Nucleus accumbens (tissue), 56 donors: ENCODE measurements at regions not wholly inside any gene's neighbourhood (a gene's known extent, or its start where the extent isn't known, plus 50 kb on each side); places are given as distances from the start of the nearest gene placed in this dataset.

Experiments
- DNase-seq, 56 donors: peaks; one replicate each; lab custom pipeline; 2025; lab: John Stamatoyannopoulos, UW

DNA sequence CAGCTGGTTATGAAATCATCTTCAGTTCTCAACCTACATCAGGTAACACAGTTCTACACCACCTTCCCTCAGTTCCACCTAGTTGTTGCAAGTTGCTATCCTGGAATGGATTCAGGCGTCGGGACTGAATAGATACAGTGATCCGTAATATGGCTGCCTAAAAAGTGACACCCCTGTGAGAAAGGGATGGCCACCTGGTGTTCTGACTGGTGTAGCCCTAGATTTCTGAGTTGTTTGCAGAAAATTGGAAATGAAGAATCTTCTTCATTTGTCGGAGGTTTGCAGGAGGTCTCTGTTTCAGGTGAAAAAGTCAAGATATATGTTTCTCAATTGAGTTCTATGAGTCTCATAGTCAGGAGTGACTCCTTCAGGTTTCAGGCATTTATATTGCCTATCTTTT lies 225.8 kb upstream of the ELAC2 start:
- DNase-seq: no peak

DNA sequence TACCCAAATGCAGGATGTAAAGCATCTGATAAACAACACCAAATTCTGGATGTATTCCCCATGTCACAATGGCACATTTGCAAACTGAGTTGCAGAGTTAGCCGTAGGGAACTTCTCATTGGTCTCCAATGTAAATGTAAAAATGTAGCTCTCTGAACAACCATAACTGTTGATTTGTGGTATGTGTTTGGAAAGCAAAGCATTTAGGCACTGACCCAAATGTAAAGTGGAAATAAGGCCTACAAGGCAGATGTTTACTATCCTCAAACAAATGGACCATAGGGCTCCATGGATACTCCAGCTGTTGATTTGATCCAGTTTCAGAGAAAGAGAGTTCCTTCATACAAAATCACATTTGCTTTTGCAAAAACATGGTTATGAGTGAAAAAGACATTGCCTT lies 223.0 kb upstream of the ELAC2 start:
- no peak for DNase-seq

DNA sequence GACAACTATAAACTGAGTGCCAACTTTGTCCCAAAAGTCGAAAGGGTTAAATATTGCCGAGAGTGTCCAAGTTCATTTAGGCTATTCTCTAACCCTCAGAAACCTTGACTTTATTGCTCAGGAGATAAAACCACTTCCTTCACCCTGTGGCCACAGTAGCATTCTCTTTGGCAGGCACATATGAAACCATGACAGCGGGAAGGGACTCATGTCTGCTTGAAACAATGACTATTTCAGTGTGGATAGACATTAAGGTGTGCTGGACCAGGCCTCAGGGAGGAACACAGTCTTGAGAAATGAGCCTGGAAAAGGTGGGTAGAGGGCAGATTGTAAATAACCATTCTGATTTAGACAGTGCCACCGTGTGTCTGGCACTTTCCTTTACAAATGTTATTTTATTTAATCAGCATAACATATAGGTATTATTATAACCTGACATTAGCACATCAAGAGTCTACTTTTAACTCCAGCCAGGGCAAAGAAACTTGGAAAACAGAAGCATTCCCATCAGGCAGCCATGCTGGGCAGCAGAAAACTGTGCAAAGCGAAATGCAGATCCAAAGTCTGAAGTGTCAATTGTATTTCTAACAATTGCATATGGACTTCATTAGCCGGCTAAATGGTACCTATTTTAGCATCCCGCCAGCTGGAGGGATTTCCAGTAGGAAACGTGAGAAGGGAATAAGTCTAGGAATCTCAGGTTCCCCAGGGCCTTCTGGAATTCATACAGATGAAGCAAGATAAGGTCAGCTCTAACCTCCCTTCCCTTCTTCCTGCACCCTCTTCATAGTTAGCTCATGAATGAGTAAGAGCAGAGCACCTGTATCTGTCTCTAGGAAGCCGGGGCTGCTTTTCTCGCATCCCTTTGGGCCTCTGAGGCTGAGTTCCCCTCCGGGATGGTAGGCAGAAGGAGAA lies 212.8 kb upstream of the ELAC2 start:
- no peak for DNase-seq

DNA sequence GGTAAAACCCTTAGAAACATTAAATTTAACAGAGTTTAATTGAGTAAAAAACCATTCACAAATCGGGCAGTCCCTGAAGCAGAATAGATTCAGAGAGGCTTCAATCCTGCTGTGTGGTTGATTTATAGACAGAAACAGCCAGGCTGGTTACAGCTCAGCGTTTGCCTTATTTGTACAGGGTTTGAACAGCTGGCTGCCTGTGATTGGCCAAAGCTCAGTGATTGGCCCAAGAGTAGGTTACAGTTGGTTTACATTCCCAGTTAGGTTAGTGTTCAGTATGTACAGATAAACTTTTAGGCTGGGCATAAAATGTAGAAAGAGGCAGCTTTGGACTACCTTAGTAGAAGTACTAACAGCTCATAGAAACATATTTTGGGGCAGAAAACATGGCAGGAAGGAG lies 210.4 kb upstream of the ELAC2 start:
- DNase-seq: no peak

DNA sequence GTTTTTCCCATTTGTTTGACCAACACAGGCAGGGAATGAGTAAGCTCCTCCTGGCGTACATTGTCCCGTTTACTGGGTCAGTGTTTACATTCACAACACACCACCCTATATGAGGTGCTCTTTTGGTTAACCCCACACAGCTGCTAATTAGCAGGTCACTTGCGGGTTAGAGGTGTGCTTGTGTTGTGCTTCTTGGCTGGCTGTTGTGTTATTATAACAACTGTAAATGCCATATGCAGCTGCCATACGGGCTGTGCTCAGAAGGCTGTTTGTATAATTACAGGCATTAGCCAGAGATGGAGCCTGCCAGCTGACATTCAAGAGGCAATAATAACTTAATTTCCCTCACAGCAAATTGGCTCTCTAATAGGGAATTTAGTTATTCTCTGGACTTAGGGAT lies 205.1 kb upstream of the ELAC2 start:
- no peak for DNase-seq

DNA sequence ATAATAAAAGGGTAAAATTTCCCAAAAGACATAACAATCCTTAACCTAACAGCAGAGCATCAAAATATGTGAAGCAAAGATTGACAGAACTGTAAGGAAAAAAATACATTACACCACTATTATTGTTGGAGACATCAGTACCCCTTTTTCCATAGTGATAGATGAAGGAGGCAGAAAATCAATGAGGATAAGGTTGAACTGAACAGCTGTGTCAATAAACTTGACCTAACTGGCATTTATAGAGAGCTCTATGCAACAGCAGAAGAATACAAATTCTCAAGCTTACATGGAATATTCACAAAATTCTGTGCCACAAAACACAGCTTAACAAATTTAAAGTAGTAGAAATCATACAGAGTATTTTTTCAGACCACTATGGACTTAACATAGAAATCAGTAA lies 195.0 kb upstream of the ELAC2 start:
- no peak for DNase-seq

DNA sequence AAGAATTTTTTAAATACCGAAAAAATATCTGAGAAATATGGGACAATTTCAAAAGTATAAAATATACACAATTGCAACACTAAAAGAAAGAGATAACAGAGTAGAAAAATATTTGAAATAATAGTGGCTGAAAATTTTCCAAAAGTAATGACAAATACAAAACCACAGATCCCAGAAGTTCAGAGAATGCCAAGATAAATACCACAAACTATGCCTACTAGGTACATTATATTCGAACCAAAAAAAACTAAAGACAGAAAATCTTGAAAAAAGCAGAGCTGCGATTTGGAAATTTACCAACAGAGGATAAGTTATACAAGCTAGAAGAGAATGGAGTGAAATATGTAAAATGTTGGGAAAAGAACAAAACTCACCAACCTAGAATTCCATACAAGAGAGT lies 191.3 kb upstream of the ELAC2 start:
- DNase-seq: no peak

DNA sequence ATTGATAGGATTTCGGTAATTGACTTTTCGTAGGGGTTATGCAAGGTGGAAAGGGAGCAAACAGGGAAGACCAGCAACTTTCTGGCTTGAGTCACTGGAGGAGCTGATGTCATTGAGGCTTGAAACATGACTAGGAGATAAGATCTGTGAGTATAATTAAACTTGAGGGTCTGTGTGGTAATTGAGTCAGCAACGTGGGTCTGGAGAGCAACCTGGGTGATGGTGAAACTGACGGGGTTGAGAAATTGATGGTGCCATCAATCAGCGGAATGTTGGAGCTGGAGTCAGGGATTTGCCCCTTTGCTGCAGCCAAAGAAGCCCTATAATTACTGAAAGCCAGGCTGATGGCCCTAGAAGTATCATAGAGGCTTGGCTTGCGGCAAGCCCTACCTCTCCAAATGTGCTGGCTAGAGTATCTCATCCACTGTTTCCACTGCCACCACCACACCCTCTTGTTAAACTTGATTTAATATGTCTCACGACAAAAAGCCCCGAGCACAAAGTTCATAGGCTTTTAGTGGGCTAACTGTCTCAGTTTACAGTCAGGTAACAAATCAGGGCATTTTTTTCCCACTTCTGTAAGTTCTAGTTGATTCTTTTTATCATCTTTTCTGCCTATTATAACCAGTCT lies 186.9 kb upstream of the ELAC2 start:
- DNase-seq: no peak

DNA sequence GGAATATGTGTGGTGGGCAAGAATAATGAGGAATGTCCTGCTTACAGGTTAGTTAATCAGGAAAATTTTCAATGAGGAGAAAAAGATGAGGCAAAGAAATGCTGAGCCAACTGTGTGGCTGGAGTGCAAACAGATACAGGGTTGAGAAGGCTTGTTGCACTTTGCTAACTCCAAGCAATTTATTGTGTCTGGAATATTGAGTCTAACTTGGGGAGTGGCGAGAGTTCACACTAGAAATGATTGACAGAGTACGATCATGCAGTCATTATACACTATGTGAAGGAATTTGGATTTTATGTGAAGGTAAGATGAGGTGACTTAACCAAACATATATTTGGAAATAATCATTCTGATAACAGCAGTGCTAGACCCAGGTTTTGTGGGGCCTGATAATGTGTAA lies 185.0 kb upstream of the ELAC2 start:
- DNase-seq: no peak

DNA sequence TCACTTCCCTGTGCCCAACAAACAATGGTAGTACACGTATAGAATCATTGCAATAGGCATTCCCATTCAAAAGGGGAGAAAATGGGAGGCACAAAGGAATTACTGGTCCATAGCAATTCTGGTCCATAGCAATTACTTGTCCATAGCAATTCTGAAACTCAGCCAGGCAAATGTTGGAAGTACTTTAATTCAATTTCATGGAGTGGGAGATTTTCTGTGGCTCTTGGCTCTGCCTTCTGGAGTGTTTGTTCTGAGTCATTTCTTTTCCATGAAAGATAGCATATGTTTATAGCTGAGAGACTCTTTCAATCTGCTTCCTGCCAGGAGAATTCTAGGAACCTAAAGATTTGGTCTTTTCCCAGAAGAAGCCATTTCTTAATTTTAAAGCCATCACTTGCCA lies 182.8 kb upstream of the ELAC2 start:
- DNase-seq: no peak

DNA sequence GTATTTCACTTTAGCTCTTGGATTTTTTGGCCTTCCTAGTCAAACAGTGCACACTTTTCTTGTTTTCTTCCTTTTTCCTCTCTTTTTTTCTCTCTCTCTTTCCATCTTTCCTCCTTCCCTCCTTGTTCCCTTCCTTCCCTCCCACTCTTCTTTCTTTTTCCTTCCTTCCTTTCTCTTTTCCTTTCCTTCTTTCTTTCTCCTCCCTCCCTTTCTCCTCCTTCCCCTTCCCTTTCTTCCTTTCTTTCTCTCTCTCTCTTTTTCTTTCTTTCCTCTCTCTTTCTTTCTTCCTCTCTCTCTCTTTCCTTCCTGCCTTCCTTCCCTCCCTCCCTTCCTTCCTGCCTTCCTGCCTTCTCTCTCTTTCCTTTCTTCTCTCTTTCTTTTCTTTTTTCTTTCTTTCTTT lies 181.6 kb upstream of the ELAC2 start:
- no peak for DNase-seq

DNA sequence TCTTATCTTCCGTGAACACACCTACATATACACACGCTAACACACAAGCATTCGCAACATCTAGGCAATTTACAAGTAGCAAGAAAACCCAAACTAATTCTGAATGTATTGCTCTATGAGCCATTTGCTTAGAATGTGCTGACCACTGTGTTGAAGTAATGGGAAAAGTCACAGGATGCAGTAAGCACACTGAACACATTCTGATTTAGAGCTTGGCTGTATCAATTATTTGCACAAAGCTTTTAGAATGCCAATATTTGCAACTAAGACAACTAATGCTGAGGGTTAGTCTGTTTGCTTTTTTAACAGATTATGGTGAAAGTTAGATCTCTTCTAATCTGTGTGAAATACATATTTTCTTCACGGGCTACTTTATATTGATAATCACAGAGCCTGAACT lies 179.8 kb upstream of the ELAC2 start:
- no peak for DNase-seq

DNA sequence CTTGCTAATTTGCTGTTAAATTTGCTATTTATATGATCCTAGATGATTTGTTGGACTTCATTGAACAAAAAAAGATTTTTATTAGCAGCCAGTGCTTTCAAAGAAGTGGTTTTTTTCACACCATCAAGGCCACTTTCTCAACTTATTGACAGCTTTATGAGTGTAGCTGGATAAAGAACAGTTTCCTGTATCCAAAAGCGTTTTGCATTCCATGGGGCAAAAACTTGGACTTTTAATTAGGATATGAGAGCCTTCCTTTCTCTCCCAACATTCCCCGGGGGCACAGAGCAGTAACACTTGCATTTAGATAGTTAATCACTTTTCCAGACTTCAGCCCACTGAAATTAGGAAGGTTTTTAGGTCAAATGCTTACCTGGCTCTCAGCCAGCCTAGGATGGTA lies 177.1 kb upstream of the ELAC2 start:
- no peak for DNase-seq

DNA sequence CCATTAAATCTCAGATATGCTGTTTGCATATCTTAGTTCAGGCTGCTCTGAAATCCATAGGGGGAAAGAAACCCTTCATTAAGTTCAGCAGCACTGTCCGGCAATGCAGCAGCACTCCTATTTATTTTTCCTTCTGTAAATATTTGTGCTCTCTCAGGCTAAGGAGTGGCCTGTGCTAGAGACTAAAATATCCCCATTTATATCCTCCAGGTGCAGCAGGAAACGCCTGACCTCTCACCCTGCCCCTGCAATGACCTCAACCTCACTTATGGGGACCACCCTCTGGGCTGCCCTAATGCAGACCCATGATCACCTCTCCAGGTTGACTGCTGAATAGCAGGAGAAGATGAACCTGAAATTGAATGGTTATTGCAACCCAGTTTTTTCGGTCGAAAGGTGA lies 165.0 kb upstream of the ELAC2 start:
- DNase-seq: no peak

DNA sequence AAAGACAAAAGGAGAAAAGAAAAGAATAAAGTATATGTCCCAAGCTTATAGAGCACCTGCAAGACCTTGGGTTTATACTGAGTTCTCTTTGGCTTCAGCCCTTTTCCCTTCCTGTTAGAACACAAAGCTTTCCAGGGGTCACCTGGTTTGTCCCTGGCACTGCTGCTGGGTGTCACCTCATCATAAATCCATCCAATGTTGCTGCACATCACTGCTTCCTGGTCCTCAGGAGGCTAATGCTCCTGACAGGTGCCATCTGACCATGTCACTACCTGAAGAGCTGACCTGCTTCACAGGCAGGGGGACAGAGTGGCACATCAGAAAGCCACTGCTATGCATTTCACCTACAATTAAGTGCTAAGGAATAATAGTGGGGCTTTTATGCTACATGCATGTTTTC lies 164.6 kb upstream of the ELAC2 start:
- DNase-seq: no peak

DNA sequence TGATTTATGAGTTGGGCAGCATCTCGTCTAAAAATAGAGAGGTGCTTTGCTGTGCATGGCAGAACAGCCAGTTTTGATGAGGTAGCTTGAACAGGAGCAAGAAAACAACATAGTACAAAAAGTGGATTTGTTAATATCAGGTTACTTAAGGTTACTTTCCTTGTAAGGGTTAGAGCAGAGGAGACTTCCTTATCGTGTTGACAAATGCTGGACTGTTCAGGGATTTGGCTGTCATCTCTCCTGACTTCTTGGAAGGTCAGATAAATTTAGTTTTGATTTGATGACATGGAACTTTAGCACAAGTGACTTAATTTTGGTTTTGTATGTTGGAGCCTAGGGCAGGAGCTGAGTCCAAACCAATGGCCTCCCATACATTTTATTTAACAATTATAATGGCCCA lies 163.9 kb upstream of the ELAC2 start:
- no peak for DNase-seq

DNA sequence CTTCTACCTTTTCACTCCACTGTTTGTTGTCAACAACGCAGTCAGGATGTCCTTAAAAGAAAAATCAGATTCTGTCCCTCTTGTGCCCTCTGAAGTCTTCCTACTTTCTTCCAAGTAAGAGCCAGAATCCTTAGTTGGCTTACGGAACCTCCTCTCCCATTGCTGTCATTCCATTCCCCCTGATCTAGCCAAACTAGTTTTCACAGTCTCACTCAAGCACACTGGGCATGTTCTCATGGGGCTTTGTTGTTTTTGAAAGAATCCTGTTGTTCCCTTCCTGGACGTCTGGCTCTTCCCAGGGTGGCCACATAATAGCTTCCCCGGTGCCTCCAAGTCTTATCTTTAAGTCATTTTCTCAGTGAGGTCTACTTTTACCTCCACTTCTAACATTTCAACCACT lies 158.6 kb upstream of the ELAC2 start:
- no peak for DNase-seq

DNA sequence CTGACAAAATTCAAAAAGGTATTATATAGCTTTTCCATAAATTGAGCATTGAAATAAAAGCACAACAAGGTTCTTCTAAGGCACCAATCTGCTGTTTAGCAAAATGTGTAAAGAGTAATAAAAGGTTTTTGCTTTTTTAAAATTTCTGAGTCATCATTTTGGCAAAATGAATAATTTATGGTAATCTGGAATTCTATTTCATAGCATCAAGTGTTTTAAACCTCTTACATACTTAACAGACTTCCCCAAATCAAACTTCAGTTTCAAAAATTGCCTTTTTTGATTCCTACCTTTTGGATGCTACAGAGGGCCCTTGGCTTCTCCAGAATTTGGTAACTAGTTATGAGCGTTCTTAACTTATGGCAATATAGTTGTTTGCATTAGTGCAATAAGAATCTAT lies 154.0 kb upstream of the ELAC2 start:
- no peak for DNase-seq

DNA sequence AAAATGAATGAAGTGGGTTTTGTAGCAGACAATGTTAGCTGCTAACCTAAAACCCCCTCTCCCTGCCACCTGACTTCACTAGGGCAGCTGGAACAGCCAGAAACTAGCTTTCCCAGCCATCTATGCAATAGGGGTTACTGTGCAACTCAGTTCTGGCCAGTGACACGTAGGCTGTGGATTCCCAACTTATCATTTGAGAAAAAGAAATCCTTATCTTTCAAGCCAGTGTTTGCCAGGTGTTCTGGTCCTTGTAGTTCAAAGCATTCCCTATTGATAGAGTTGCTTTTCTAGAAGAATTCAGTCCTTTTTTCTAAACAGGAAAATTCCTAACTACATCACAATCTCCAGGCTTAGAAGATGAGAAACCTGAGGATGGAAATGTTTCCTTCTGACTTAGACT lies 144.5 kb upstream of the ELAC2 start:
- DNase-seq: no peak

DNA sequence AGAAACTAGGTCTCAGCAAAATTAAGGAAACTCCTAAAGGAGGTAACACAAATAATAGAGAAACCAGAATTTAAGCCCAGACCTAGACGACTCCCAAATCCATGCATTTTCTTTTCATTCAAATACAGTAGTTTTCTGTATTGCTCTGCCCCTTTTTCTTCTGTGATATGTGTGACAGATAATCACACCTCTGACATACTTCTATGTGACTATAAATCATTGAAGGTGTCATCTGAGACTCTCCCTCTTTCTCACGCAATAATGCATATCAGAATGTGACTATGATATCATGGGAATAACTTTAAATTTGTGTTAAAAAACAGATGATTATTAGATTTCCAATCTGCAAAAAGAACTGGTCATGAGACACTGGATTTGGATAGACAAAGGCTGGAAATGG lies 143.0 kb upstream of the ELAC2 start:
- no peak for DNase-seq

DNA sequence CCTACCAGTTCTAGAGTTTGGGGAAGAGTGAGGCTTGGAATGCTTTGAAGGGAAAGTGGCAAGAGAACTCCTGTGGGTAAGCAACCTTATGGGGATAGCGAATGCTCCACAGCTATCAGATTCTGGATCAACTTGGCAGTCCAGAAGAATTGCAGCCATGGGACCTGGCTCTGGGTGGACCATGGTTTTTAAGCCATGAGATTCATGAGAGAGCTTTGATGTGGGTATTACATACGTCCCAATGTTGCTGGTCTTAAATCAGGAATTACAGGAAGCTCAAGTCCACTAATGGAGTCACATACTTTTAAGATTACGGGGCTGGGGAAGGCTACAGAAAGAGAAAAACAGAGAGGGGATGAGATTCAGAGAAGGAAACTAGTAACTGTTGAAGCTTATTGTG lies 142.5 kb upstream of the ELAC2 start:
- no peak for DNase-seq

DNA sequence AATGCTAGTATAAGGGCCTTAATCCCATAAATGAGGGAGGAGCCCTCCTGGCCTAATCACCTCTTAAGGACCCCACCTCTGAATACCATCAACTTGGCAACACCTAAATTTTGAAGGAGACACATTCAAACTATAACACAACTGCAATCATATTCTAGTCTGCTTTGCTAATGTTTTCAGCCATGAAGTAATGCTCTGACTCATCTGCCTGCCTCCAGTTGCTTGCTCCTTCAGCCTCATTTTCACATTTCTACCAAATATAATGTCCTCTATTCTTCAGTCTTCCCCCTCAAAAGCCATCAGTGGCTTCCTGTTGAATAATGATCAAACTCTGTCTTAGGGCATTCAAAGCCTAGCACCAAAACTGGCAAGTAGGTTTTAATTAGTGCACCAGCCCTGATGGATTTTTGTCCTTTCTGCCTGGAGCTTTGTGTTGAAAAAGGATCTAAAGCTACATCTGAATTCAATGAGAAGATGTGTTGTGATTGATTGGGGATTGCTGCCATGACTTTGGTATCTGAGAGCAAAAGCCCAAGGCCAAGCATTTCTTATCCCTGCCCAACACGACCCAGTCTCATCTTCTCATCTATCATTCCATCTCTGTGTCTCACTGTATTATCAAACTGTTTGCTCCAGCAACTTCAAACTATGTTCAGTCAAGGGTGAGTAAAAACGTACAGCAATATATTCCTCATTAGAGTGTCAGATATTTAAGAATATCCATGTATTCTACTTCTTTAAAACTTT lies 140.8 kb upstream of the ELAC2 start:
- DNase-seq: peak in 3 of 56 donors; percentile 2 to 4 (median 3)
